H9 (cell line): ENCODE measurements at regions not wholly inside any gene's neighbourhood (a gene's known extent, or its start where the extent isn't known, plus 50 kb on each side); places are given as distances from the start of the nearest gene placed in this dataset.

Experiments used
- DNase-seq: peaks from one replicate; pipeline ENCODE4 v3.0.0-alpha.2; 2017
- H2AFZ ChIP-seq: one replicate; pipeline ENCODE4 v1.6.1; 2013; ENCODE audit warnings: mild to moderate bottlenecking, low read length, control low read depth, moderate library complexity
- H2AK5ac ChIP-seq: 2 replicates; pipeline ENCODE4 v1.6.1; 2013; ENCODE audit warnings: low read length, control low read depth, mixed read lengths; ENCODE audit not compliant: insufficient read length
- H2BK120ac ChIP-seq: one replicate; pipeline ENCODE4 v1.6.1; 2013; ENCODE audit warnings: low read depth, mild to moderate bottlenecking, low read length, control low read depth, inconsistent platforms; ENCODE audit not compliant: poor library complexity, severe bottlenecking
- H2BK12ac ChIP-seq: 2 replicates; pipeline ENCODE4 v1.6.1; 2013; ENCODE audit warnings: low read length, control low read depth, mixed read lengths, low read depth; ENCODE audit not compliant: insufficient read length
- H2BK15ac ChIP-seq: 2 replicates; pipeline ENCODE4 v1.6.1; 2013; ENCODE audit warnings: low read depth, low read length, control low read depth
- H2BK20ac ChIP-seq: one replicate; pipeline ENCODE4 v1.6.1; 2013; ENCODE audit warnings: low read depth, mild to moderate bottlenecking, low read length, control low read depth, inconsistent platforms; ENCODE audit not compliant: poor library complexity, severe bottlenecking
- H2BK5ac ChIP-seq: 2 replicates; pipeline ENCODE4 v1.6.1; 2013; ENCODE audit warnings: low read length, control low read depth, mixed read lengths; ENCODE audit not compliant: insufficient read length
- H3K14ac ChIP-seq: 2 replicates; pipeline ENCODE4 v1.6.1; 2013; ENCODE audit warnings: low read length, control low read depth; ENCODE audit not compliant: insufficient read depth
- H3K18ac ChIP-seq: 2 replicates; pipeline ENCODE4 v1.6.1; 2013; ENCODE audit warnings: low read depth, mild to moderate bottlenecking, mixed read lengths, low read length, control low read depth; ENCODE audit not compliant: insufficient read length
- H3K23ac ChIP-seq: 2 replicates; pipeline ENCODE4 v1.6.1; 2013; ENCODE audit warnings: low read length, control low read depth, mixed read lengths, low read depth; ENCODE audit not compliant: insufficient read length
- H3K23me2 ChIP-seq: 2 replicates; pipeline ENCODE4 v1.6.1; 2013; ENCODE audit warnings: low read depth, mild to moderate bottlenecking, mixed read lengths, low read length, control low read depth; ENCODE audit not compliant: insufficient read length, poor library complexity, severe bottlenecking
- H3K27ac ChIP-seq: 2 replicates; pipeline ENCODE4 v1.5.1; 2013; ENCODE audit warnings: low read length, control low read depth, mixed read lengths, low read depth; ENCODE audit not compliant: insufficient read length
- H3K27me3 ChIP-seq: 2 replicates; pipeline ENCODE4 v1.6.1; 2013; ENCODE audit warnings: low read length, control low read depth, inconsistent platforms; ENCODE audit not compliant: insufficient read depth
- H3K4ac ChIP-seq: 2 replicates; pipeline ENCODE4 v1.6.1; 2013; ENCODE audit warnings: low read depth, mild to moderate bottlenecking, control low read depth, inconsistent platforms, low read length, moderate library complexity
- H3K4me1 ChIP-seq: 2 replicates; pipeline ENCODE4 v1.6.1; 2013; ENCODE audit warnings: low read length, control low read depth, inconsistent platforms; ENCODE audit not compliant: insufficient read depth
- H3K4me2 ChIP-seq: 2 replicates; pipeline ENCODE4 v1.6.1; 2013; ENCODE audit warnings: low read length, control low read depth, mixed read lengths; ENCODE audit not compliant: insufficient read length, insufficient read depth
- H3K56ac ChIP-seq: 2 replicates; pipeline ENCODE4 v1.6.1; 2013; ENCODE audit warnings: low read depth, mild to moderate bottlenecking, mixed read lengths, low read length, control low read depth; ENCODE audit not compliant: insufficient read length
- H3K79me1 ChIP-seq: 2 replicates; pipeline ENCODE4 v1.6.1; 2013; ENCODE audit warnings: low read depth, mild to moderate bottlenecking, moderate library complexity, low read length, control low read depth, inconsistent platforms; ENCODE audit not compliant: insufficient read depth, poor library complexity, severe bottlenecking
- H3K79me2 ChIP-seq: 2 replicates; pipeline ENCODE4 v1.6.1; 2013; ENCODE audit warnings: low read length, control low read depth, inconsistent platforms; ENCODE audit not compliant: insufficient read depth
- H3K9ac ChIP-seq: 2 replicates; pipeline ENCODE4 v1.6.1; 2013; ENCODE audit warnings: low read length, control low read depth, mixed read lengths; ENCODE audit not compliant: insufficient read length; ENCODE audit errors: extremely low read depth
- H3K9me3 ChIP-seq: one replicate; pipeline ENCODE4 v1.6.1; 2013; ENCODE audit warnings: low read depth, low read length, inconsistent platforms; ENCODE audit not compliant: control insufficient read depth
- H3T11ph ChIP-seq: one replicate; pipeline ENCODE4 v1.6.1; 2013; ENCODE audit warnings: mild to moderate bottlenecking, low read length, control low read depth, inconsistent platforms
- H4K20me1 ChIP-seq: one replicate; pipeline ENCODE4 v1.6.1; 2013; ENCODE audit not compliant: control insufficient read depth, insufficient read length, insufficient read depth
- H4K5ac ChIP-seq: 2 replicates; pipeline ENCODE4 v1.6.1; 2013; ENCODE audit warnings: low read depth, mild to moderate bottlenecking, mixed read lengths, low read length, control low read depth; ENCODE audit not compliant: insufficient read length
- H4K8ac ChIP-seq: replicated peaks from 2 replicates; pipeline ENCODE4 v1.6.1; 2013; ENCODE audit warnings: low read length, control low read depth, mixed read lengths, low read depth; ENCODE audit not compliant: insufficient read length
- H4K91ac ChIP-seq: 2 replicates; pipeline ENCODE4 v1.6.1; 2013; ENCODE audit warnings: low read depth, mild to moderate bottlenecking, moderate library complexity, mixed read lengths, low read length, control low read depth; ENCODE audit not compliant: insufficient read length
- H3K27ac Mint-ChIP-seq, 3 experiments: 2 replicates in 2 of 3; 3 replicates in 1 of 3; pipeline ENCODE4 v1.8.0; 2020 to 2021; ENCODE audit warnings: mixed read lengths in 3 of 3, mild to moderate bottlenecking in 1 of 3, moderate library complexity in 1 of 3
- H3K27me3 Mint-ChIP-seq: 2 replicates; pipeline ENCODE4 v1.8.0; 2021; ENCODE audit warnings: low read depth, mild to moderate bottlenecking, moderate library complexity, mixed read lengths
- H3K36me3 Mint-ChIP-seq, 3 experiments: 2 replicates in 2 of 3; 3 replicates in 1 of 3; pipeline ENCODE4 v1.8.0; 2020 to 2021; ENCODE audit warnings: low read depth in 3 of 3, mixed read lengths in 3 of 3; ENCODE audit not compliant: insufficient read depth in 1 of 3
- H3K4me1 Mint-ChIP-seq, 2 experiments: 2 replicates each; pipeline ENCODE4 v1.8.0; 2020; ENCODE audit warnings: mixed read lengths in 2 of 2
- H3K4me3 Mint-ChIP-seq, 2 experiments: 2 replicates in 1 of 2; 3 replicates in 1 of 2; pipeline ENCODE4 v1.8.0; 2020 to 2021; ENCODE audit warnings: mild to moderate bottlenecking in 2 of 2, mixed read lengths in 2 of 2, moderate library complexity in 1 of 2
- H3K9me3 Mint-ChIP-seq, 2 experiments: 2 replicates in 1 of 2; 3 replicates in 1 of 2; pipeline ENCODE4 v1.8.0; 2020; ENCODE audit warnings: mild to moderate bottlenecking in 2 of 2, mixed read lengths in 2 of 2, moderate library complexity in 1 of 2
- CTCF ChIP-seq: fragments of 200-600 bp; sonication (generic); conservative IDR thresholded peaks from 3 replicates; pipeline ENCODE4 v1.8.0; 2021; ENCODE audit warnings: antibody characterized with exemption, mild to moderate bottlenecking
- WGBS: extraction: QIAGEN DNeasy Blood & Tissue Kit; methylation state at CpG from one replicate; pipeline ENCODE4 v1.1.7; 2013; ENCODE audit warnings: missing lambda C conversion rate, low lambda C conversion rate, mixed read lengths; ENCODE audit not compliant: insufficient read length; ENCODE audit errors: extremely low coverage; 5-methylcytosine and 5-hydroxymethylcytosine counted together

DNA sequence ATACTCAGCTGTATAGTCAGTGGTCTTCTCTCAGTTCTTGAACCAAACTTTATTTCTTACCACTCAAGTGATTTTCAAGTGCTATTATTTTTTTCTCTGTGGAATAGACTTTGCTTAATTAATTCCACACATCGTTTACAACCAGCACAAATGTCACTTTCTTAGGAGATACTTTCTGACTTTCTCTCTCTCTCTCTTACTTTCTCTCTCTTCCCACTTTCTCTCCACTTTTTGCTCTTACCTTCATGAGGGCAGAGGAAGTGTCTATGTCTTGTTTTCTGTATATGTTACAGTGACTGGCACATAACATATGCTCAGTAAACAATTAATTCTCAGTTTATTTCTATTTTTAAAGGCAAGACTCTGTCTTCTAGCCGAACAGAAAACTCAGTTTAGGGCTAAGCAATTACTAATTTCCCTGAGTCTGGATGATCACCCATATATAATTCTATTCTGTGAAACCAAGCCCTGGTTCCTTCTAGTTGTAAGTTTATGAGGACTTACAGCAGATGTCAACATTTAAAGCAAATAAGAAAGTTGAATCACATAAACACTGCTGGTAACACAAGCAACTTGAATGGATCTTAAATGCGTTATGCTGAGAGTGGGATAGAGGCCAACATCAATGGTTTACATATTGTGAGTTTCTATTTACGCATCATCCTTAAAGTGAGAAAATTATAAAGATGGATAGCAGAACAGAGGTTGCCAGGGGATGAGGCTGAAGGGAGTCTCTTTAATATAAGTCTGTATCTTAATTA lies 791.4 kb downstream of the MTRR start:
- no peaks in the 10 kb centered on the region for H3K23me2 ChIP-seq
- H3K27ac Mint-ChIP-seq: no peak overlapping the region

More for the DNA sequence above, 791.4 kb downstream of the MTRR start:
- DNase-seq: no peak
- Mint-ChIP-seq H3K4me3 (no peak overlapping the region), H3K9me3 (no peaks in the 10 kb centered on the region; a peak in 1 of 5 replicates), H3K36me3 (no peaks in the 10 kb centered on the region), H3K27me3 (peaks cover 3% of the 10 kb centered on the region), H3K4me1 (no peaks in the 10 kb centered on the region)
- Histone ChIP-seq H3K9me3 (no peaks in the 10 kb centered on the region), H3K23ac (no peak overlapping the region), H3T11ph (no peak overlapping the region), H4K20me1 (no peaks in the 10 kb centered on the region), H2BK20ac (no peak overlapping the region), H2BK5ac (no peak overlapping the region), H3K79me2 (no peaks in the 10 kb centered on the region), H2BK12ac (no peak overlapping the region), H3K9ac (no peak overlapping the region), H4K91ac (no peak overlapping the region), H2BK15ac (no peak overlapping the region), H2AK5ac (no peak overlapping the region), H2AFZ (no peak overlapping the region), H3K79me1 (no peaks in the 10 kb centered on the region), H3K27me3 (no peaks in the 10 kb centered on the region), H4K8ac (no peak overlapping the region), H3K18ac (no peak overlapping the region), H3K56ac (no peak overlapping the region), H3K4ac (no peak overlapping the region), H2BK120ac (no peak overlapping the region), H3K4me1 (no peaks in the 10 kb centered on the region), H3K14ac (no peak overlapping the region), H3K27ac (no peak overlapping the region), H4K5ac (no peak overlapping the region), H3K4me2 (no peak overlapping the region)
- no peak for TF ChIP-seq CTCF
- no CpG with 5 or more reads among the region's 4 CpGs for WGBS
